HepG2 (cell line): ENCODE measurements at regions not wholly inside any gene's neighbourhood (a gene's known extent, or its start where the extent isn't known, plus 50 kb on each side); places are given as distances from the start of the nearest gene placed in this dataset.

Source experiments
- CTCF ChIP-seq: sonication (generic); formaldehyde crosslinking; IDR thresholded peaks from 2 replicates; pipeline ENCODE4 v1.5.0; 2020; ENCODE audit warnings: mild to moderate bottlenecking, missing genetic modification reagents, moderate library complexity
- IKZF5 ChIP-seq: IDR thresholded peaks from 2 replicates; pipeline ENCODE4 v1.6.1; 2018; ENCODE audit warnings: missing genetic modification reagents, mild to moderate bottlenecking, missing compliant biosample characterization
- IRX3 ChIP-seq: sonication (generic); formaldehyde crosslinking; IDR thresholded peaks from 2 replicates; pipeline ENCODE4 v1.8.1; 2023; ENCODE audit warnings: mild to moderate bottlenecking, low read depth, missing genetic modification reagents, borderline replicate concordance
- SMAD3 ChIP-seq: sonication (generic); formaldehyde crosslinking; IDR thresholded peaks from 2 replicates; pipeline ENCODE4 v1.4.0; 2020; ENCODE audit warnings: missing genetic modification reagents
- ZNF740 ChIP-seq: sonication (generic); formaldehyde crosslinking; IDR thresholded peaks from 2 replicates; pipeline ENCODE4 v1.4.0; 2020; ENCODE audit warnings: missing genetic modification reagents
- ZNF83 ChIP-seq: sonication (generic); formaldehyde crosslinking; IDR thresholded peaks from 2 replicates; pipeline ENCODE4 v1.4.0; 2020; ENCODE audit warnings: missing genetic modification reagents, mild to moderate bottlenecking, borderline replicate concordance

- TF ChIP-seq IRX3 (CRISPR knock-in tag): no peak
- no peak for TF ChIP-seq CTCF (CRISPR knock-in tag)
- no peak for TF ChIP-seq ZNF740 (CRISPR knock-in tag)
- TF ChIP-seq IKZF5 (CRISPR knock-in tag): no peak
- no peak for TF ChIP-seq SMAD3 (CRISPR knock-in tag)
- no peak for TF ChIP-seq ZNF83 (CRISPR knock-in tag)
Observed at GRCh38 chr14:101666264-101666663, 95.2 kb upstream of the PPP2R5C start.
